HG03432 (cell line): ENCODE measurements at regions not wholly inside any gene's neighbourhood (a gene's known extent, or its start where the extent isn't known, plus 50 kb on each side); places are given as distances from the start of the nearest gene placed in this dataset.

Experiments used
- ATAC-seq: cut with Tn5 transposase; IDR thresholded peaks from one replicate; pipeline ENCODE4 v1.9.1; 2021; ENCODE audit warnings: mild to moderate bottlenecking, moderate library complexity; ENCODE audit not compliant: unreplicated experiment

- ATAC-seq: no peak
These were observed 520.4 kb upstream of the ALCAM start for GRCh38 chr3:104846270-104846669.

- ATAC-seq: no peak
These were observed 517.6 kb upstream of the ALCAM start for GRCh38 chr3:104849070-104849469.

GRCh38 chr3:104854468-104854867 lies 512.2 kb upstream of the ALCAM start:
- ATAC-seq: no peak

GRCh38 chr3:104855702-104856101 lies 511.0 kb upstream of the ALCAM start:
- no peak for ATAC-seq

- ATAC-seq: no peak
These were observed 510.0 kb upstream of the ALCAM start for GRCh38 chr3:104856741-104857140.

GRCh38 chr3:104868291-104868690 lies 498.4 kb upstream of the ALCAM start:
- ATAC-seq: no peak

- no peak for ATAC-seq
These were observed 496.4 kb upstream of the ALCAM start for GRCh38 chr3:104870276-104870675.

- no peak for ATAC-seq
These were observed 493.4 kb upstream of the ALCAM start for GRCh38 chr3:104873331-104873730.

- no peak for ATAC-seq
These were observed 488.3 kb upstream of the ALCAM start for GRCh38 chr3:104878395-104878794.

GRCh38 chr3:104879919-104880318 lies 486.8 kb upstream of the ALCAM start:
- no peak for ATAC-seq

- no peak for ATAC-seq
These were observed 481.4 kb upstream of the ALCAM start for GRCh38 chr3:104885214-104885814.

GRCh38 chr3:104886220-104886995 lies 480.3 kb upstream of the ALCAM start:
- ATAC-seq: peak; percentile 38

- peak; percentile 41 for ATAC-seq
These were observed 479.6 kb upstream of the ALCAM start for GRCh38 chr3:104887069-104887468.

- no peak for ATAC-seq
These were observed 479.1 kb upstream of the ALCAM start for GRCh38 chr3:104887619-104888018.

GRCh38 chr3:104892044-104892443 lies 474.7 kb upstream of the ALCAM start:
- no peak for ATAC-seq

GRCh38 chr3:104896624-104897023 lies 470.1 kb upstream of the ALCAM start:
- ATAC-seq: no peak

GRCh38 chr3:104901396-104901795 lies 465.3 kb upstream of the ALCAM start:
- no peak for ATAC-seq

- ATAC-seq: no peak
These were observed 463.6 kb upstream of the ALCAM start for GRCh38 chr3:104903064-104903463.

- no peak for ATAC-seq
These were observed 460.6 kb upstream of the ALCAM start for GRCh38 chr3:104906001-104906639.

- ATAC-seq: no peak
These were observed 459.2 kb upstream of the ALCAM start for GRCh38 chr3:104907507-104907906.

GRCh38 chr3:104908761-104909160 lies 457.9 kb upstream of the ALCAM start:
- no peak for ATAC-seq

- no peak for ATAC-seq
These were observed 457.5 kb upstream of the ALCAM start for GRCh38 chr3:104909198-104909597.
